Lower leg skin (tissue), 4 donors: ENCODE measurements at regions not wholly inside any gene's neighbourhood (a gene's known extent, or its start where the extent isn't known, plus 50 kb on each side); places are given as distances from the start of the nearest gene placed in this dataset.

ENCODE experiments used
- DNase-seq, 2 donors: peaks; one replicate each; pipeline ENCODE4 v3.0.0-alpha.2; 2019; ENCODE audit warnings: low spot score in 2 of 2
- H3K4me3 ChIP-seq: fragments of 200-600 bp; sonication (generic); 2 replicates; pipeline ENCODE4 v1.5.1; 2017; ENCODE audit warnings: mild to moderate bottlenecking, low read depth; ENCODE audit not compliant: poor library complexity, severe bottlenecking
- CTCF ChIP-seq, 3 donors: fragments of 450-650 bp; IDR thresholded peaks; one replicate each; pipeline ENCODE4 v1.5.1; 2016; ENCODE audit warnings: antibody characterized with exemption in 3 of 3, mild to moderate bottlenecking in 3 of 3, moderate library complexity in 2 of 3
- POLR2A ChIP-seq, 2 donors: fragments of 450-650 bp; IDR thresholded peaks; one replicate each; pipeline ENCODE4 v1.6.1; 2016 to 2017; ENCODE audit warnings: antibody characterized with exemption in 2 of 2, mild to moderate bottlenecking in 1 of 2, moderate library complexity in 1 of 2
- WGBS, 2 donors: methylation state at CpG; one replicate each; pipeline ENCODE4 v1.1.5; 2018; 5-methylcytosine and 5-hydroxymethylcytosine counted together
- intact Hi-C: fragments of 100-400 bp; cut with DNase I; formaldehyde crosslinking; loops from one replicate; pipeline ENCODE4 v1.15.0; 2023; ENCODE audit warnings: low total_unique reads

GRCh38 chr13:78845656-78846365, 186.9 kb upstream of the OBI1 start:
- no peak for DNase-seq
- TF ChIP-seq CTCF (IDR thresholded peaks at IDR 0.05) (no peak), POLR2A (IDR thresholded peaks at IDR 0.05) (no peak)
- H3K4me3 ChIP-seq, result no peak overlapping the region
- intact Hi-C loops, result no loop called here
- 61 to 67% methylated on average over 3 of the region's 3 CpGs for WGBS, 2 donors

GRCh38 chr13:78844106-78844505, 185.2 kb upstream of the OBI1 start:
- no peak for TF ChIP-seq POLR2A (IDR thresholded peaks at IDR 0.05)
- no peak for TF ChIP-seq CTCF (IDR thresholded peaks at IDR 0.05)
- no peak overlapping the region for H3K4me3 ChIP-seq
- 88 to 89% methylated on average over 4 of the region's 4 CpGs for WGBS, 2 donors
- no peak for DNase-seq
- intact Hi-C loops, result no loop called here

GRCh38 chr13:78841358-78841963, 182.5 kb upstream of the OBI1 start:
- H3K4me3 ChIP-seq, result no peak overlapping the region
- intact Hi-C loops, result no loop called here
- DNase-seq, result no peak
- no peak for TF ChIP-seq POLR2A (IDR thresholded peaks at IDR 0.05)
- TF ChIP-seq CTCF (IDR thresholded peaks at IDR 0.05), result no peak
- 39 to 41% methylated on average over 7 of the region's 7 CpGs for WGBS, 2 donors

- 70 to 78% methylated on average over 3 of the region's 3 CpGs for WGBS, 2 donors
- intact Hi-C loops, result no loop called here
- TF ChIP-seq POLR2A (IDR thresholded peaks at IDR 0.05) (no peak), CTCF (IDR thresholded peaks at IDR 0.05) (no peak)
- DNase-seq, result no peak
- no peak overlapping the region for H3K4me3 ChIP-seq
These were observed 177.4 kb upstream of the OBI1 start for GRCh38 chr13:78836238-78836784.

- no peak overlapping the region for H3K4me3 ChIP-seq
- DNase-seq, result no peak
- intact Hi-C loops, result no loop called here
- TF ChIP-seq CTCF (IDR thresholded peaks at IDR 0.05), result no peak
- no peak for TF ChIP-seq POLR2A (IDR thresholded peaks at IDR 0.05)
- 27 to 41% methylated on average over 3 of the region's 3 CpGs for WGBS, 2 donors
These were observed 173.5 kb upstream of the OBI1 start for GRCh38 chr13:78832461-78832860.
